ENCODE measurements at regions not wholly inside any gene's neighbourhood (a gene's known extent, or its start where the extent isn't known, plus 50 kb on each side); places are given as distances from the start of the nearest gene placed in this dataset.
"Not testable (repeated sequence)": the region's sequence is repeated elsewhere in the genome, so short reads cannot be mapped to it uniquely, and the experiment has no call there.

DNA sequence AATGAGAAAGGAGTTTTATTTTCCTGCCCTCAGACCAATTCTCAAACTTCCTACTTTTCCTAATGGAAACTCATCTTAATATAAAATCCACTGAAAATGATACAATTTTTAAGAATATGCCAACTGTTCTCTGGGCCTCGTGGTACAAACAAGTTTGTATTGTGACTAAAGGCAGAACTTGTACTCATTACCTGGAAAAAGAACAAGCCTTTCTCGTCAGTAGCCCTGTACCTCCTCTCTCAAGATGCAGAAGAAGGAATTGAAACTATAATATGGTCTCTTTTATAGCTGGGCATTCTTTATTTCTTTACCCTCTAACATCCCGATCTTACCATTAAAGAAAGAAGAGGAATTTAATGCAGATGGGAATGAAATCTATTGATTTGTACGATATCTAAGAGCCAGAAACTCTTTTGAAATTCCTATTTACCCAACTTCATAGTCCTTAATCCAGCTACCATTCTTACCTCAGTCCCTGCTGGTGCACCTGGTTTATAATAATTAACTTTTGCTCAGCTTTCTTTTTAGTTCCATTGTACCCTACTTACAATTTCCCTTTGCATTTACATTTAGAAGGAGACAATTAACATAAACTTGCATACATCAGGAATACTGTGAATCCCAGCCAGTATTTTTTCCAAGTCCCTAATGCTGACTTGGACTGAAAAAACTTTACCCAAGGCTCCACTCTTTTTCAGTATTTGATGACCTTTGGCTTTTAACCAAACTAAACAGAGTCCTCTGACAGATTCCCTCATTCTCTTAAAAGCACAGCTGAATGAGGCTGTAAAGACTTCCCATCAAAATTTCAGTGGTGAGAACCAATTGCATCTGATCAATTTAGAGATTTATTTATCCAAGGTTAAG lies 1162.4 kb downstream of the BRINP3 start:
- DNase-seq: no peak

DNA sequence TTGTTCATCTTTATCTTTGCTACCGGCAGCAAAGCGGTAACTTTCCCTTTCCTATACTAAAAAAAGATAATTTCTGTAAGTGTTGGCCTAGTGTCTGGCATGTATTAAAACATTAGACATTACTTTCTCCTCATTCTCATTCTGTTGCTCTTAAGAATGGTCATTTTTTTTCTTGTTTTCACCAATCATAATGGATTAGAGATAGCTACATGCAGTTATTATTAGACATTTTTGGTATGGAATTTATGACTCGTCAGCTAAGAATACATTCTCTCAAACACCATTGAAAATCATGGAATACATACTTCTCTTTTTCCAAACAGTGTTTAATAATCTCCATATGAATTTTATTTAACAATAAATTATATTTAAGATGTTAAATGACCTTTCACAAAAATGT lies 1154.6 kb downstream of the BRINP3 start:
- no peak for DNase-seq

DNA sequence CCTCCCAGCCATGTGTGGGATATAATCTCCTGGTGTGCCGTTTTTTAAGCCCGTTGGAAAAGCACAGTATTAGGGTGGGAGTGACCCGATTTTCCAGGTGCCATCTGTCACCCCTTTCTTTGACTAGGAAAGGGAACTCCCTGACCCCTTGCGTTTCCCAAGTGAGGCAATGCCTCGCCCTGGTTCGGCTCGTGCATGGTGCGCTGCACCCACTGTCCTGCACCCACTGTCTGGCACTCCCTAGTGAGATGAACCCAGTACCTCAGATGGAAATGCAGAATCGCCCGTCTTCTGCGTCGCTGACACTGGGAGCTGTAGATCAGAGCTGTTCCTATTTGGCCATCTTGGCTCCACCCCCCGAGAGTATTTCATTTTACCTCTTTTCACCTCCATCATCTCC lies 1146.6 kb downstream of the BRINP3 start:
- not testable (repeated sequence) for DNase-seq

DNA sequence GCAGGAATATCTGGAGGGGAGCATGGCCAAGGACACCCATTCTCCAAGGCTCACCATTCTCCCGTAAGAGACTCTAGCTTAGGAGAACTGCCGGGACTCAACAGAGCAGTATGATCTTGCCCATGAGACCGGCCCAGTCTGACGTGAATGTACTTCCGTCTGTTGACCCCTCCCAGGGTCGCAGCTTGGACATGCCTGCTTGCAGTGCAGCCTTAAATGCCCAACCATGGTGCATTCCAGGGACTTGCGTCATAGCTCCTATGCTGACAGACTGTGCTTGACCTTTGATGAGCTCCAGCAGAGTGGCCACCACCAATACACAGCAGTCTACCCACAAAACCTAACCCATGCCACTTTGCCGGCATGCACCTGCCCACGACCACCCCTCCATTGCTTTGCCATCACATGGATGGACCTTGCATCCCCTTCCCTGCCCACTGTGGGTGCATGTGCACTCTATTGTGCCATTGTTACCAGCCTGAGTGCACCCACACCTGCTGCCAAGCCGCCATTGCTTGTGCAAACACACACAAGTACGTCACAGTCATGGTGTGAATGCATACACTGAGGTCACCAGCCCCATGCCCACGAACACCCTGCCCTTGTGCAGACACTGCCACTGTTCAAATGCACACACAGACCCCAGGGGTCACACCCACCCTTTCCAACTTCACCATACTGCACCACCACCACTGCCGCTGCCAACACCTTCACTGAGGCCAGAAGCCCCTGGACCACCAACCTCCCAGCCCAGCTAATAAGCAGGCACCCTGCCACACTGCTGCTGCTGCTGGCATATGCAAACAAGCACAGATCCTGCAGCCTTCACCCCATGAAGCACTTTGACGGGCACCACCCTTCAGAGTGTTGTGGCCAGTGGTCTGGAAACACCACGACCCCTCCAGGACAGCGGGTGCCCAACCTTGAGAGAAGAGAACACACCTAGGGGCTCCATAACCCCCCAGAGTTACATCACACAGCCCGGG lies 1141.3 kb downstream of the BRINP3 start:
- no peak for DNase-seq

DNA sequence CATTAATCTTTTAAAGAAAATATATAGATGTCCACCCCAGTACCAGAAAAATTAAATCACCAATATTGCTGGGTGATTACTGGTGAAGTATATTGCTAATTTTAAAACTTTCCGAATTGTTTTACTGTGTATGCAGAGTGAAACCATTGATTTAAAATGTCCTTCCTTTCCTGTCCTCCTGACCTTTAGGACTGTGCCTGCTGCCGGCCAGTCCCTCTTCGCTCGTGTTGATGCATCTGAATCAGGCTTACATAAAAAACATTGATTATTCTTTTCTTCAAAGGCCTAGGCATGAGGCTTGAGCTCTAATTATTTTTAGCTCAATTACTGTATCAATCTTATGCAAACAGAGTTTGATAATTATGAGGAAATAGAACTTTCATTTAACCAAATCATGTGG lies 1128.1 kb downstream of the BRINP3 start:
- no peak for DNase-seq

DNA sequence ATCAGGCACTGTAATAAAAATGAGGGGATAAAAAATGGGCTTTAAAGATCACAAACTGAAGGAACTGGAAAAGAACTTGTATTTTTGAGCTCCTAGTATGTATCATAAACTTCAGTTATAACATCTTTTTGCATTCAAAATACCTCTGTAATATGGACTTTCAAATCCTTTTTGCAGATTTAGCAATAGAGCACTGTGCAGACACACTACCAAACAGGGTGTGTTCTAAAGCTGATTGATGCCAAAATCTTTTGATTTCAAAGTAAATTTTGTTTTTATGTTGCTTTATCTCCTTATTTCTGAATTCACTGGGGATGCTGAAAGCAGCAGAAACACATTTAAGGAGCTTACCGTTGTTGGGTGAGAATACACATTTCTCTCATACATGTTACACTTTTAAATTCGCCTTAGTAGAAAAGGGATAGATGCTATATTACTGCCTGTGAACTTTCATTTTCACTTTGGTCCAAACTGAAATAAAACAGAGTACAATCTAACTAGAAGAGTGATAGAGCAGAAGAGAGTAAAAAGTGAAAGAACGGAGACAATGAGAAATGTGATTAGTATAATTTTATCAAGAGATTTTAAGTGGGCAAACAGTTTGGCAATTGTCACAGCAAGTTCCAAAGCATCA lies 1126.6 kb downstream of the BRINP3 start:
- DNase-seq: no peak

DNA sequence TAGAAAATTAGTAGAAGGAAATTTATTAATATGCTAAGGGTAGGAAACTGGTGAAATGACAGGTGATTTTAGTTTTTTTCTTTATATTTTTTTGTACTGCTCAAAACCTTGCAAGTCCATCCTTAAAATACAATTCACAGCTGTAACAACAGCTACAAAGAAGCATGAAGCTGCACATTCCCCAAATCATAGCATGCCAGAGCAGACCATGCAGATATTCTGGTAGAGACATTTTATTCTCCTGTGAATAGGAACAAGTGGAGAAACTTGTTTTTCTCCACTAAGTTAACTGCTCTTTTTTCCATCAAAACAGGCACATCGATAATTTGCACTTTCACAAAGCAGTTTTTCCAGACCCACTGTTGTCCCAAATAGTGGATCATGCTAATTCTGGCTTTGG lies 1125.7 kb downstream of the BRINP3 start:
- DNase-seq: no peak

DNA sequence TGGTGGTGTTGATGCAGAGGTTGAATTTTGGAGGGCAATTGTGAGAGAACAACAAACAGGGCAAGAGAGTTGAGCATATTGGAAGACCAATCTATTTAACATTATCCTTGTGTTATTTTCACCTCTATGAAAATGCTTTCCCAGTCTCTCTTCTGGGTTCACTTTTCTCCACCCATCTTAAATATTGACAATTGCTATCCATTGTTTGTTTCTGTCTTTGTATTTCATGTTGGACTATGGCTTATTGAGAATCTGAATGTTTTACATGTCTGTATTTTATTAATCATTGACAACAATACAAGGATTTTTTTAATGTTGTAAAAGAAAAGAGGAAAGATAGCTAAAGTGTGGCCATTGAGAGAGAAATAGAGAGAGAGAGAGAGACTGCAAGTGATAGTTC lies 1121.5 kb downstream of the BRINP3 start:
- no peak for DNase-seq

DNA sequence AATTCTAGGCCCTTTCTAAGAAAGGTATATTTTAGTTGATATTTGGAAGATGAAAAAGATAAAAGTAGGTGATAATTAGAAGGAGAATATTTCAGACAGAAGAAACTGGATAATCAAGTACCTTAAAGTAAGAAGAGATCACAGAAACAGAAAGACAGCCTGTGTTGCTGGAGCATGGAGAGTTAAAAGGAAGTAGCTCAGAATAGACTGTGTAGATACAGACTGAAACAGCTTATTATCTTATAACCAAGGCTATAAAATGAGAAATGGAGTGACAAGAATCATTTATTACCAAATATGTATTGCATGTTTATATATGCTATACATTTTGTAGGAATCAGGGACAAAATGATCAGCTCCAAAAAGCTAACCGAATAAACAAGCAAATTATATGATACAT lies 1120.3 kb downstream of the BRINP3 start:
- DNase-seq: no peak

DNA sequence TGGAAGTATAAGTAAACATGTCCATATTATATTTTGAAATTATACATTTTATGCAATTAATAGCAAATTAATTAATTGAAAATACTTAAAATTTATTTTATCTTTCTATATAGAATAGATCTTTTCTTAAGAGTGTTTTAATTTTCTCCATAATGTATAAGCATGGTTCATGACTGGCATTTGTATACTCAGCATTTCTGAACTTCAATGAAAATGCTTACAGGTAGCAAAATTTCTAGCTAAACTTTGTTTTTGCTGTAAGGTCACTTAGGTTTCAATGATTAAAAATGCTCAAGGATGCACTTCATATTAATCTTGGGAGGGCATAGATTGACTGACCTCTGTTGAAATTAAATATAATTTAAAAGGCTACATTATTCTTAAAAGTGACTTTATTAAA lies 1108.1 kb downstream of the BRINP3 start:
- DNase-seq: no peak

DNA sequence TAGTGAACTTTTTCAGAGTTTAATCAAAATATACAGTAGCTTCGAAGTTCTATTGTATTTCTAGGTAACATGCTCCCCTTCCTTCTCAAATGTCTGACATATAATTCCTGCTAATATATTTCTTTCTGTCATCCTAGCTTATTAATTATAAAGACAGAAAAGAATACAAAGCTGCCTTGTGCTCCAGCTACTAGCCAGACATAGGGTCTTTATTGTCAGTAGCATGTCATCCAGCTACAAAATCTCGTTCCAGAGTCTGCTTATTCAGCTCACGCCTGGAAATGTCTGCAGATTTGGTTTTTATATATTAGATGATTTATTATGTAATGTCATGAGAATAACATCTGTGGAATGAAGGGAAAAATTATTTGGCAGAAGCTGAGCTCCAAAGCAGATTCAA lies 1102.8 kb downstream of the BRINP3 start:
- DNase-seq: no peak

DNA sequence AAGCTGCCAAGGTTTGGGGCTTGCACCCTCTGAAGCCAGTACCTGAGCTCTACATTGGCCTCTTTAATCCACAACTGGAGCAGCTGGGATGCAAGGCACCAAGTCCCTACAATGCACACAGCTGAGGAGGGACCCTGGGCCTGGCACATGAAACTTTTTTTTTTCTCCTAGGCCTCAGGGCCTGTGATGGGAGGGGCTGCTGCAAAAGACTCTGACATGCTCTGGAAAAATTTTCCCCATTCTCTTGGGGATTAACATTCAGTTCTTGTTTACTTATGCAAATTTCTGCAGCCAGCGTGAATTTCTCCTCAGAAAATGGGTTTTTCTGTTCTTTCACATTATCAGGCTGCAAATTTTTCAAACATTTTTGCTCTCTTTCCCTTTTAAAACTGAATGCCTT lies 1072.2 kb downstream of the BRINP3 start:
- DNase-seq: no peak

DNA sequence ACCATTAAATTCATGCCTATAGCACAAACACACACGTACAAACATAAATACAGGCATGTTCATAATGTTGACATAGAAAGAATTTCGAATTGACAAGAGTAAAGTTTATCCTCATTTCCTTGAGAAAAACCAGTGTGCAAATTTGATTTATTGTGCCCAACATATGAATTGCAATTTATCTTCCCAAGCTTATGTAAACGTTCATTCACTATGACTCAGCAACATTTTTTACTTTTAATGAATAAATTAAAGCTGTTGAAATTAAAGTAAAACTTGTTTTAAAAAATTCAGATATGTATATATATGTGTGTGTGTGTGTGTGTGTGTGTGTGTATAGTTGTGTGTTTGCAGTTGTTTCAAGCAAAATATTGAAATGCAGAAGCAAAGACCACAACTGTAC lies 1067.9 kb downstream of the BRINP3 start:
- DNase-seq: no peak

DNA sequence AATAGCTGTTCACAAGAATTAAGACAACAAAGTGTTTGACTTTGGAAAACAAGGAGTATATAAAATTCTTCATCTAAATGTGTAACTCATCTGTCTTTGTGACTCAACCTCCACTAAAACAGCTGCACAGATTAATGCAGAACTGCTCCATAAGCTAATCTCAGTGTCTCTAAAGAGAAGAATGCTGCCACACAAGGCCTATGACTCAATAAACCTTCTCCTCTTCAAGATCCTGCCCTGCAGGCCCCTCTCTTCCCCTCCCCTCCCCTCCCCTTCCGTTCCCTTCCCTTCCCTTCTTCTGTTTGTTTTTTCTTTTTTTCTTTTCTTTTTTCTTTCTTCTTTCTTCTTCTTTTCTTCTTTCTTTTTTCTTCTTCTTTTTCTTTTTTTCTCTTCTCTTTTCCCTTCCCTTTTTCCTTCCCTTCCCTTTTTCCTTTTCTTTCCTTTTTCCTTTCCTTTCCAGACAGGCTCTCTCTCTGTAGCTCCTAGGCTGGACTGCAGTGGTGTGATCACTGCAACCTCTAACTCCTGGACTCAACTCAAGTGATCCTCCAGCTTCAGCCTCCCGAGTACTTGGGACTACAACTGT lies 1052.8 kb downstream of the BRINP3 start:
- DNase-seq: no peak

DNA sequence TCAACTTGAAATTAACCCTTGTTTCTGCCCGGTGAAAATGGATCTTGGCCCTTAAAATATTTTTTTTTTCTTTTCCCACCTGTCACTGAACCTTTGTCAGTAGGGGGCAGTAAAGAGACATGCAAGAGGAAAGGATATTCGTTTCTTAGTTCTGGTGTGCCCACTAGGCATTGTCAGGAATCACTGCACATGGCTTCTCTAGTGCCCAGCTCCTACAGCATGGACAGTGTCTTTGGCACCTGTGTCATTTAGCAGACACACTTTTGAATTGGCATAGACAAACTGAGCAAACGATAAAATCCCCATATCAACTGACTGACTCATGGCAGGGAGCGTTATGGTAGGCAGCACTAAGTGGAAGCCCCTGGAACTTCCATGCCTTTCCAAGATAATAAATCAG lies 1048.1 kb downstream of the BRINP3 start:
- no peak for DNase-seq

DNA sequence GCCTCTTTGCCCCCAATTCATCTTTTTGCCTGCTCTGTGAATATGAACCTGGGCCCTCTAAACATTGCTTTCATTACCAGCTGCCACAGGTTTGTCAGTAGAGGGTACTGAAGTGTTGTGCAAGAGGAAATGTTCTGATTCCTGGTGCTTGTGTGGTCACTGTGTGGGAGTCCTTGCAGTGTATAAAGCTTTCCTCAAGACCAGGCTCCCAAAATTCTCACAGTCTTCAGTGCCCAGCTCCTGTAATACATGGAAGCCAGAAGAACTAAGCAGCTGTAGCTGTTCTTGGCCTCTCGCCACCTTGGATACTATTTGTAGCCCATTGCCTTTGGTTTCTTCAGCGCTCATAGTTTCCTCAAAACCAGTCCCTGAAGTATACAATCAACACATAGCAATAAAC lies 1046.2 kb downstream of the BRINP3 start:
- no peak for DNase-seq

DNA sequence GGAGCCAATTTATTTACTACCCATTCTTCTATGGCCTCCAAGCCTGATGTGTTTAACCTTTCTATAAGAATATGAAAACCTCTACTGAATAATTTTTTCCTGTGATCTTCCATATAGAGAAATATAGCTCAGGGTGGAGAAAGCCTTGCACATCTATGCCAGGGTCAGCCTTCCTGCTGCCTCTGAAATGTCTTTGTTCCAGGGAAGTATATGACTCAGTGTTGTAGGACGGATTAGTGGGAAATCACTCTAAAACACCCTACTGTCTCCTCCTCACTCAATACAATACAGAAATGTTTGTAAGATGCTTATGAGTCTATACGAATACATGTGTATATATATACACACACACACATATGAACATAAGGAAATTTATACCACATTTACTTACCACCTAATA lies 1044.9 kb downstream of the BRINP3 start:
- no peak for DNase-seq

DNA sequence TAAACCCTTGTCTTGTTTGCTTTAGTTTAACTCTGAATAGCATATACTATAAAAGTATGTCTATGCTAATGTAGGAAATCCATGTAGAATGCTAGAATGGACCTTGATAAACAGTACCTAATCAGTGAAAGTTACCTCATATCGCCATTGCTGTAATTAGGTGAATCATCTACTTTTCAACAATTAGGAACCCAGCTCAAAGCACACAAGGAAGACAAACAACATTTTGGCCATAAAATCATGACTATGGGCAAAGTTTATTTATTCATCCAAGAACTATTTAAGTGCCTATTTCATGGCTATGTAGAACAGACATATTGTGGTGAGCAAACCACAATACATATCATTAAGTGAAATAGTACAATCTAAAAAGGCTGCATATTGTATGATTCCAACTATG lies 1043.2 kb downstream of the BRINP3 start:
- DNase-seq: no peak

DNA sequence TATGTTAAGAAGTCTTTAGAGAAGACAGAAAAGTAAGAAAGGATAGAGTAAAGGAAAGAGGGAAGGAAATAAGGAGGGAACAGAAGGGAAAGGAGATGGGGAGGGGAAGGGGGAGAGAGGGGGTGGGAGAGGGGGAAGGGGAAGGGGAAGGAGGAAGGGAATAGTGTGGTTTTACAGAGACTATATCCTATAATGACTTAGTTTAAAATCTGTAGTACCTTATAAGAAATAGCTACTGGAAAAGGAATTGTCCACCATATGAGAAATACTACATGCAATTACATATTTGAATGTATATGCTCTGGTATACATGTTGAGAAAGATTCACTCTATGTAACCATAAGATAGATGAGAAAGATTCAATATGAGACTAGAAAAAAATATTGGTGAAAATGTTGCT lies 1042.3 kb downstream of the BRINP3 start:
- no peak for DNase-seq

DNA sequence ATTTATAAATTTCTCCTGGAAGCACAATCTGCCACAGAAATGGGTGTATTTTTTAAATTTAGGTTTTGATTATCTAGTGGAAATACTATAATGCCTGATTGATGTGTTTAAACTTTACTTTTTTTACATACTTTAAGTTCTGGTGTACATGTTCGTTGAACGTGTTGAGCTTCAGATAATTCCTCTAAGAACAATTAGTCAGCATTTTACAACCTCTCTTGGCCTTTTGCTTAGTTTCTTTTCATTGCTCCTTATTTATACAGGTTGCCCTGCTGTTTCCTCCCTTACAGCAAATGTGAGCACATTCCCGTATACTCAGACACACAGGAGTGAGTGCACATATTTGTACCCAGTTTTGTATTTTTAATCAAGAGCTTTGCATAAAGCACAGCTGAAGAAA lies 1038.9 kb downstream of the BRINP3 start:
- no peak for DNase-seq

DNA sequence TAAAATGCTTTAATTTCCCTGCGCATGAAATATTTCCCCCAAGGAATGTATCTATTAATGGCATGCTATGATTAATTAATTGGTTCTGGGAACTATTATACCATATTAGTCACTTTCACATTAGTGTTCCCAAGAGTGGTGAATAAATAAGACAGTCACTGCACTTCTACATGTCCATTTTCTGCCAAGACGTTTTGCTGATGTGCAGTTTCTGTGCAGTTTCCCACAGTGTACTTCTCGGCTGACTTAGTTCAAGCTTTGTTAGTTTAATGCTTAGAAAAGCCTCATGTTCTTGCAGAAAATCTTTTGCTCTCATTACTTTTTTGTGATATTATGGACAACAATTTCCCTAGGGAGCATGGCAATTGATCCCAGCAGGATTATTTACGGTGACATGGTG lies 1014.5 kb downstream of the BRINP3 start:
- no peak for DNase-seq

DNA sequence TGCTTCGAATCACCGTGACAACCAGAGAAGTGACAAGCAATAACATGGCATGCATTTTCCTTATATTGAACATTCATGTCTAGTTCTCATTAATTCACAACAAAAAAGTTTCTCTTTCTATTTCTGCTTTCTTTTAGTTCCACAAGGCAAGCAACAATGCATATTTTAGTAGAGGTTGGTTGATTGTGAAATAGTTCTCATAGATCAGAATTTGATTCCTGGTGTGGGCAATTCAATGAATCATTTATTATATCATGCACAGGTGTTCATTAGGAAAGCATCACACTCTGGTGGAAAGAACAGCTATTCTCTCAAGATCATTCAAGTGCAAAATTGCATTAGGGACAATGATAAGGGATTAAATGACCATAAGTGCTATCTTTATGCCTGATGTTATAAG lies 980.9 kb downstream of the BRINP3 start:
- DNase-seq: no peak

DNA sequence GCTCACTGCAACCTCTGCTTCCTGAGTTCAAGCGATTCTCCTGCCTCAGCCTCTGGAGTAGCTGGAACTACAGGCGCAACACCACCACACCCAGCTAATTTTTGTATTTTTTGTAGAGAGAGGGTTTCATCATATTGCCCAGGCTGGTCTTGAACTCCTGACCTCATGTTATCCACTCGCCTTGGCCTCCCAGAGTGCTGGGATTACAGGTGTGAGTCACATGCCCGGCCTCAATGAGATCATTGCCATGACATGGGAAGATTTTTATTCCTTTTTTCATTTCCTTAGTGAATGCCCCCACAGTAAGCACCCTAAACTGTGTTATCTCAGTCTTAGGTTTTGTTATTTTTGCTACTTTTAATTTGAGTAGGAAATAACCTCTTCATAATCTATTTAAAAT lies 977.9 kb downstream of the BRINP3 start:
- no peak for DNase-seq

All from CD4-positive, alpha-beta T cell treated with Interleukin-17A for 4 hours (primary cell).